Activated CD4-positive, alpha-beta T cell treated with anti-CD3 and anti-CD28 coated beads, Interleukin-2, amount 10 ng/mL, durations not matched to agents 24 days and 14 days (primary cell): ENCODE measurements at regions not wholly inside any gene's neighbourhood (a gene's known extent, or its start where the extent isn't known, plus 50 kb on each side); places are given as distances from the start of the nearest gene placed in this dataset.
"Not testable (repeated sequence)": the region's sequence is repeated elsewhere in the genome, so short reads cannot be mapped to it uniquely, and the experiment has no call there.

Experiments used
- DNase-seq: peaks from one replicate; pipeline ENCODE4 v3.0.0; 2022
- H3K27ac Mint-ChIP-seq: one replicate; pipeline ENCODE4 v1.8.0; 2022; ENCODE audit warnings: mild to moderate bottlenecking, mixed read lengths
- H3K27me3 Mint-ChIP-seq: one replicate; pipeline ENCODE4 v1.8.0; 2022; ENCODE audit warnings: mixed read lengths
- H3K36me3 Mint-ChIP-seq: one replicate; pipeline ENCODE4 v1.8.0; 2022; ENCODE audit warnings: low read depth, mild to moderate bottlenecking, mixed read lengths
- H3K4me1 Mint-ChIP-seq: one replicate; pipeline ENCODE4 v1.8.0; 2021; ENCODE audit warnings: mixed read lengths
- H3K4me3 Mint-ChIP-seq: one replicate; pipeline ENCODE4 v1.8.0; 2022; ENCODE audit warnings: mild to moderate bottlenecking, moderate library complexity, mixed read lengths
- H3K9me3 Mint-ChIP-seq: one replicate; pipeline ENCODE4 v1.8.0; 2021; ENCODE audit warnings: mixed read lengths
- intact Hi-C: fragments of 100-400 bp; cut with micrococcal nuclease; formaldehyde crosslinking; loops from one replicate; pipeline ENCODE4 v1.15.1; 2023

GRCh38 chr5:166725593-166725992 is 1565.9 kb upstream of the WWC1 start:
- intact Hi-C loops = no loop called here

DNA sequence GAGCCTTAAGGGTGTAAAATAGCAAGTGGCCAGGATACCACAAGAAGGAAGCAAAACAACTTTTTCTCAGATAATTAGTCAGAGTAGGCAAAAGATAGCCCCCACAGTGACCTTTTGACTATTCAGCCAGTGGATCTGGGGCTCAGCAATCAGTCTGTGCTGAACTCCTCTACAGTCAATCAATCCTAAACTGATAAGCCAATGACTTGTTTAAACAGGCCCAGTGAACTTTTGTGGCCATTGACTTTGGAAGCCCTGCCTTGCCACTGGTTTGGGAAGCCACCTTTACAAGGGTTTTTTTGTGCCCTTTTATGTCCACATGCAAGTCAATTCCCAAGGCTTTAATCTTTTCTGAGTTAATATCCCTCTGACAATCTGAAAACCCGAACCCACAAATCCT is 1565.0 kb upstream of the WWC1 start:
- no peaks in the 10 kb centered on the region for H3K4me1 Mint-ChIP-seq
- H3K36me3 Mint-ChIP-seq = no peaks in the 10 kb centered on the region
- H3K27ac Mint-ChIP-seq = no peak overlapping the region
- intact Hi-C loops = no loop called here
- H3K27me3 Mint-ChIP-seq = no peaks in the 10 kb centered on the region
- no peak for DNase-seq
- no peaks in the 10 kb centered on the region for H3K9me3 Mint-ChIP-seq
- H3K4me3 Mint-ChIP-seq = no peak overlapping the region

More at GRCh38 chr5:166725593-166725992, 1565.9 kb upstream of the WWC1 start:
- Mint-ChIP-seq H3K4me1 (no peaks in the 10 kb centered on the region), H3K4me3 (no peak overlapping the region), H3K27me3 (no peaks in the 10 kb centered on the region), H3K27ac (no peak overlapping the region), H3K36me3 (no peaks in the 10 kb centered on the region), H3K9me3 (peaks cover 4% of the 10 kb centered on the region)
- DNase-seq = no peak

DNA sequence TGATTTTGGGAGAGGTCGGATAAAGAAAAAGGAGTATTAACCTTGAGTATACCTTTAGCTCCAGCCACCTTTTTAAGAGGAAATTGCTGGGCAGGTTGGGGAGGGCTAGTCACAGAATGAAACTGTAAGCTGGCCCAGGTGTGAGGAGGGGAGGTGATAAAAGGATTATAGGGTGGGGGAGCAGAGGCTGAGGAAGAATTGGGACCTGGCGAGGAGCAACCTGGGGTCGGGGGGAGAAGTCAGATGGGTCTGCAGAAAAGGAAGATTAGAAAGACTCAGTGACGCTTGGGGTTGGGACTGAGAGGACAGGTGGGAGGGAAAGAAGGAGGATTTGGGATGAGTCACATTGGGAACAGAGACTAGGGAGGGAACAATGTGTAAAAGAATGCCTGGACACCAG is 1548.5 kb upstream of the WWC1 start:
- H3K4me1 Mint-ChIP-seq, DNase-seq, H3K27ac Mint-ChIP-seq, H3K4me3 Mint-ChIP-seq, H3K27me3 Mint-ChIP-seq, H3K9me3 Mint-ChIP-seq, intact Hi-C loops, H3K36me3 Mint-ChIP-seq: not testable (repeated sequence)

- no peak for DNase-seq
- no peaks in the 10 kb centered on the region for H3K27me3 Mint-ChIP-seq
- no peak overlapping the region for H3K4me3 Mint-ChIP-seq
- peaks cover 9% of the 10 kb centered on the region for H3K9me3 Mint-ChIP-seq
- no peaks in the 10 kb centered on the region for H3K4me1 Mint-ChIP-seq
- H3K27ac Mint-ChIP-seq = no peak overlapping the region
- H3K36me3 Mint-ChIP-seq = no peaks in the 10 kb centered on the region
- intact Hi-C loops = no loop called here
Observed at GRCh38 chr5:166746506-166746905, 1544.9 kb upstream of the WWC1 start.

DNA sequence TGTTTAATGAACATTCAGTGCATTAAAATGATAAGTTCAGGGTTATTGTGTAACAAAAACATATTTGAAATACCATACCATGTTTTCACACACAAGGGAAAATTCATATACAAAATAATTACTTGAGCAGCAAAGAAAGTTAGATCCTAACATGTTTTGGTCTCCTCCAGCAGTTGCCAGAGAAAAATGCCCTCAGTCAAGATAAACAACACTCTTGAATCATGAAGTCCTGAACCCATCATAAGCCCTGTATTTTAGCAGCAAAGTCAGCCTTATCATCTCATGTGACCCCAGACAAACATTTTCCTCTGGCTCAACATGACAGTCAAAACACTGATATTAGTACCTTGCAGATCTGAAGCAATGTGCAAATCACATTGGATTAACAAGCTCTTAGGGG is 1541.1 kb upstream of the WWC1 start:
- no peak for DNase-seq
- Mint-ChIP-seq H3K4me1 (no peaks in the 10 kb centered on the region), H3K36me3 (no peaks in the 10 kb centered on the region), H3K4me3 (no peak overlapping the region), H3K9me3 (no peaks in the 10 kb centered on the region), H3K27ac (no peak overlapping the region), H3K27me3 (no peaks in the 10 kb centered on the region)
- intact Hi-C loops = no loop called here

DNA sequence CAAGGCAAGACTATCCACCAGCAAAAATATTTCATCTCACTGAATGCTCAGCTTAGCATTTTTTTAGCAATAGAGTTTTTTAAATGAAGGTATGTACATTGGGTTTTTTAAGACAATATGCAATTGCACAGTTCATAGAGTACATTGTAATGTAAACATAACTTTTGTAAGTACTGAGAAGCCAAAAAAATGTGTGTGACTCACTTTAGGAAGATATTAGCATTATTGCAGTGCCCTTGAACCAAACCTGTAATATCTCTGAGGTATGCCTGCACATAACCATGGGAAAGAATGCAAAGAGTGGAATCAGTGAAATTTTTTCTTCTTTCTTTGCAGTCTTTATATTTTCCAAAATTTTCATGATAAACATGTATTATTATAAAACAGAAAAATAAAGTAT is 1533.3 kb upstream of the WWC1 start:
- H3K9me3 Mint-ChIP-seq = peaks cover 9% of the 10 kb centered on the region
- H3K27ac Mint-ChIP-seq = no peak overlapping the region
- intact Hi-C loops = no loop called here
- no peak overlapping the region for H3K4me3 Mint-ChIP-seq
- H3K4me1 Mint-ChIP-seq = no peaks in the 10 kb centered on the region
- no peaks in the 10 kb centered on the region for H3K36me3 Mint-ChIP-seq
- no peaks in the 10 kb centered on the region for H3K27me3 Mint-ChIP-seq
- no peak for DNase-seq

GRCh38 chr5:166767858-166768257 is 1523.6 kb upstream of the WWC1 start:
- no peaks in the 10 kb centered on the region for H3K9me3 Mint-ChIP-seq
- H3K27ac Mint-ChIP-seq = no peak overlapping the region
- no peak for DNase-seq
- H3K27me3 Mint-ChIP-seq = no peaks in the 10 kb centered on the region
- intact Hi-C loops = no loop called here
- no peaks in the 10 kb centered on the region for H3K4me1 Mint-ChIP-seq
- no peaks in the 10 kb centered on the region for H3K36me3 Mint-ChIP-seq
- H3K4me3 Mint-ChIP-seq = no peak overlapping the region

GRCh38 chr5:166768536-166768935 is 1522.9 kb upstream of the WWC1 start:
- Mint-ChIP-seq H3K4me1 (no peaks in the 10 kb centered on the region), H3K4me3 (no peak overlapping the region), H3K27me3 (no peaks in the 10 kb centered on the region), H3K9me3 (no peaks in the 10 kb centered on the region), H3K27ac (no peak overlapping the region), H3K36me3 (no peaks in the 10 kb centered on the region)
- intact Hi-C loops = no loop called here
- DNase-seq = no peak

DNA sequence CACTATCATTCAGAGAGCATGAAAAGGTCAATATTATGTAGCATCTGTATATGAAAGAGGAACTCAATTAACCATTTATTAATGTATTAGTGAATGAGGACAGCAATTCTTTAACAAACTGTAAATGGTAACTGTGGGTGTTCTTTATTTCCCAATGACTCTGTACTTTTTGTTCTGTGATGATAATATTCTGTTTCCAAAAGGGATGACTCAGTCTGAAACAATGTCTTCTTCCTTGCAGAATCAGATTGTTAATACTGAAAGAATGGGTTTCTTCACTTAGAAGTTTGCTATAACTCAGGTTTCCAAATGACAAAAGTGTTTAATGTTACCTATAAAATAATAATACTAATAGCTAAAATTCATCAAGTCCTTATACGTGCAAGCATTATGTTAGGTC is 1518.7 kb upstream of the WWC1 start:
- H3K4me3 Mint-ChIP-seq = no peak overlapping the region
- H3K36me3 Mint-ChIP-seq = no peaks in the 10 kb centered on the region
- no peak overlapping the region for H3K27ac Mint-ChIP-seq
- no peaks in the 10 kb centered on the region for H3K9me3 Mint-ChIP-seq
- H3K27me3 Mint-ChIP-seq = no peaks in the 10 kb centered on the region
- intact Hi-C loops = no loop called here
- DNase-seq = no peak
- H3K4me1 Mint-ChIP-seq = no peaks in the 10 kb centered on the region

DNA sequence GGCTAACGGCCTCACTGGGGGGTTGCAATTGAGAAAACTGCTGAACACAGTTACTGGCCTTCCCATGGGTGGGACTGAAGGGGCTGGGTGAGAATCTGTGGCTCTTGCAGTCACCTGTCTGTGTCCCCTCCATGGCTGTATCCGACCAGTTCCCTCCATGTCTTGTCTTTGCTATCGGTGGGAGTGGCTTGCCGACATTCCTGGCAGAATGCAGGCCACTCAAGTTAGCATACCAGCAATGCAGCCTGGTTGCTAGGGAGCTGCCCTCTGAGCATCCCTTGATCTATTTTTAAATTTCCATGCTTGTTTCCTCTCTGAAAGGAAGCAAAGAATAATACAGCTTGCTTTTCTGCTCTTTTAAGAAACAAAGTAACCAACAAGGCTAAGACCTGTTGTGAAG is 1509.7 kb upstream of the WWC1 start:
- Mint-ChIP-seq H3K4me1 (no peaks in the 10 kb centered on the region), H3K36me3 (no peaks in the 10 kb centered on the region), H3K27ac (no peak overlapping the region), H3K4me3 (no peak overlapping the region), H3K9me3 (no peaks in the 10 kb centered on the region), H3K27me3 (no peaks in the 10 kb centered on the region)
- DNase-seq = no peak
- intact Hi-C loops = no loop called here

DNA sequence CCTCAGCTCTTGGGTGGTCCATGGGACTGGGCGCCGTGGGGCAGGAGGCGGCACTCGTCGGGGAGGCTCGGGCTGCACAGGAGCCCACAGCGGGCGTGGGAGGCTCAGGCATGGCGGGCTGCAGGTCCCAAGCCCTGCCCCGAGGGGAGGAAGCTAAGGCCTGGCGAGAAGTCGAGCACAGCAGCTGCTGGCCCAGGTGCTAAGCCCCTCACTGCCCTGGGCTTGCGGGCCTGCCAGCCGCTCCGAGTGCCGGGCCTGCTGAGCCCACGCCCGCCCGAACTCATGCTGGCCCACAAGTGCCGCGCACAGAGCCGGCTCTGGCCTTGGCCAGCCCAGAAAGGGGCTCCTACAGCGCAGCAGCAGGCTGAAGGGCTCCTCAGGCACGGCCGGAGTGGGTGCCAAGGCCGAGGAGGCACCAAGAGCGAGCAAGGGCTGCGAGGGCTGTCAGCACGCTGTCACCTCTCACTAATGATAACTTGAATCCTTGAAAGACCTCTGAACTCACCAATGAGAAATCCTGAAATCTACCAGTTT is 1506.8 kb upstream of the WWC1 start:
- no peaks in the 10 kb centered on the region for H3K9me3 Mint-ChIP-seq
- H3K27me3 Mint-ChIP-seq = no peaks in the 10 kb centered on the region
- H3K36me3 Mint-ChIP-seq = no peaks in the 10 kb centered on the region
- H3K27ac Mint-ChIP-seq = no peak overlapping the region
- no peak overlapping the region for H3K4me3 Mint-ChIP-seq
- intact Hi-C loops = no loop called here
- no peak for DNase-seq
- no peaks in the 10 kb centered on the region for H3K4me1 Mint-ChIP-seq

- Mint-ChIP-seq H3K9me3 (no peaks in the 10 kb centered on the region), H3K4me1 (no peaks in the 10 kb centered on the region), H3K27ac (no peak overlapping the region), H3K27me3 (no peaks in the 10 kb centered on the region), H3K36me3 (no peaks in the 10 kb centered on the region), H3K4me3 (no peak overlapping the region)
- intact Hi-C loops = no loop called here
- DNase-seq = no peak
Observed at GRCh38 chr5:166786178-166786577, 1505.3 kb upstream of the WWC1 start.

- Mint-ChIP-seq H3K4me3 (no peak overlapping the region), H3K27me3 (no peaks in the 10 kb centered on the region), H3K4me1 (no peaks in the 10 kb centered on the region), H3K27ac (no peak overlapping the region), H3K36me3 (no peaks in the 10 kb centered on the region), H3K9me3 (no peaks in the 10 kb centered on the region)
- DNase-seq = no peak
- intact Hi-C loops = no loop called here
Observed at GRCh38 chr5:166786889-166787288, 1504.6 kb upstream of the WWC1 start.

- H3K27me3 Mint-ChIP-seq = no peaks in the 10 kb centered on the region
- intact Hi-C loops = no loop called here
- no peaks in the 10 kb centered on the region for H3K4me1 Mint-ChIP-seq
- H3K4me3 Mint-ChIP-seq = no peak overlapping the region
- DNase-seq = no peak
- no peak overlapping the region for H3K27ac Mint-ChIP-seq
- H3K9me3 Mint-ChIP-seq = no peaks in the 10 kb centered on the region
- no peaks in the 10 kb centered on the region for H3K36me3 Mint-ChIP-seq
Observed at GRCh38 chr5:166788050-166788449, 1503.4 kb upstream of the WWC1 start.

GRCh38 chr5:166795756-166796155 is 1495.7 kb upstream of the WWC1 start:
- no peaks in the 10 kb centered on the region for H3K36me3 Mint-ChIP-seq
- H3K27ac Mint-ChIP-seq = no peak overlapping the region
- intact Hi-C loops = no loop called here
- peaks cover 11% of the 10 kb centered on the region for H3K9me3 Mint-ChIP-seq
- H3K4me1 Mint-ChIP-seq = no peaks in the 10 kb centered on the region
- DNase-seq = no peak
- no peak overlapping the region for H3K4me3 Mint-ChIP-seq
- no peaks in the 10 kb centered on the region for H3K27me3 Mint-ChIP-seq
